ENCODE measurements at regions not wholly inside any gene's neighbourhood (a gene's known extent, or its start where the extent isn't known, plus 50 kb on each side); places are given as distances from the start of the nearest gene placed in this dataset.

DNA sequence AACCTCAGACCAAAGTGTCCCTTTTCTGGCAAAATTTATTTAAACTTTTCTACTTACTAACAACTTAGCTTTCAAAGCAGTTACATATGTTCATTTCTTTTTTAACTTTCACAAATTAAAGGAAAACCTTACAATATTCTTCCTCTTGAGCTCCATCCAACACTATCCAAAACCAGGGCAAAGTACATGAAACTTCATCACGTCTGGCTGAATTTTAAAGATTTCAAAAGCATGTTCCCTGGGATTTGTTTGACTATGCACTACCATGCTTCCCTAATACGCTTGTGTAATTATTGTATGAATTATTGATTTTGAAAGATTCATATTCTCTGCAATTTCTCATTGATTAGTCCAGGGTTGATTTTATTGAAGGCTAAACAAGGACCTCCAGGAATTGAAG is 343.1 kb upstream of the TMPO start:
- Histone ChIP-seq H2AFZ (ENCODE audit: control insufficient read depth, low read depth, low read length) (no peak overlapping the region), H3K4me3 (no peak overlapping the region), H3K9ac (ENCODE audit: control insufficient read depth, insufficient read depth, low read length) (no peak overlapping the region), H3K4me2 (ENCODE audit: control insufficient read depth, insufficient read depth) (no peak overlapping the region), H3K4me1 (ENCODE audit: control insufficient read depth, insufficient read depth, low read length) (no peaks in the 10 kb centered on the region), H3K36me3 (ENCODE audit: control insufficient read depth in 2 of 2, insufficient read depth in 2 of 2, low read length in 1 of 2) (no peaks in the 10 kb centered on the region), H3K27me3 (replicated peaks in 1 of 2; ENCODE audit: control insufficient read depth in 2 of 2, insufficient read depth in 2 of 2, low read length in 1 of 2) (no peaks in the 10 kb centered on the region; a peak in 1 of 4 replicates), H3K9me3 (replicated peaks; ENCODE audit: control insufficient read depth, insufficient read depth, low read length) (no peaks in the 10 kb centered on the region), H4K20me1 (ENCODE audit: control insufficient read depth, insufficient read depth) (no peaks in the 10 kb centered on the region), H3K27ac (ENCODE audit: control insufficient read depth, insufficient read depth) (no peak overlapping the region), H3K79me2 (ENCODE audit: control insufficient read depth, insufficient read depth, low read length) (no peaks in the 10 kb centered on the region)
- intact Hi-C loops (cut with micrococcal nuclease; ENCODE audit: unreplicated experiment) (no loop called here), in situ Hi-C loops (cut with MboI) (no loop called here)
- CTCF ChIA-PET = interaction anchor here (0.6 to 1.2 kb wide), 2 partner anchors 35 to 53 kb away, joined by 3 read pairs; no protein-coding TSS in a partner anchor
- no TSS peak for BruUV-seq (replicated peaks)
- TF ChIP-seq NR2C2 (IDR thresholded peaks at IDR 0.05; ENCODE audit: borderline replicate concordance, control insufficient read depth, insufficient read length, low read depth) (no peak), NKRF (conservative IDR thresholded peaks at IDR 0.05) (no peak), ATF7 (IDR thresholded peaks at IDR 0.05; ENCODE audit: low read depth) (no peak), YY1 (IDR thresholded peaks at IDR 0.05; ENCODE audit: low read depth, low read length) (no peak), ZNF687 (IDR thresholded peaks at IDR 0.05) (no peak), PBX3 (IDR thresholded peaks at IDR 0.05; ENCODE audit: insufficient replicate concordance, low read depth, low read length) (no peak), IRF5 (IDR thresholded peaks at IDR 0.05; ENCODE audit: borderline replicate concordance) (no peak), NR2C1 (IDR thresholded peaks at IDR 0.05) (no peak), ZNF24 (IDR thresholded peaks at IDR 0.05) (no peak), IRF4 (IDR thresholded peaks at IDR 0.05; ENCODE audit: low read depth, low read length) (no peak)
- SMC1A ChIA-PET (ENCODE audit: uncharacterized antibody, unreplicated experiment) = interaction anchor here (0.6 to 2.0 kb wide), 6 partner anchors 11 to 200 kb away, joined by 3 to 5 read pairs (median 4); no protein-coding TSS in a partner anchor
- WGBS (ENCODE audit: insufficient coverage, insufficient replicate concordance, low lambda C conversion rate, missing lambda C conversion rate) = 0% methylated on average over 2 of the region's 2 CpGs
- POLR2A ChIA-PET = no interaction called here
- RAD21 ChIA-PET (ENCODE audit: unreplicated experiment) = interaction anchor here (1.4 kb wide), 1 partner anchor 23 kb away, joined by 3 read pairs; no protein-coding TSS in a partner anchor
- no peak for FAIRE-seq
- DNase-seq (ENCODE audit: low read depth, low spot score) = no peak
- ATAC-seq = no peak
